Loucy (cell line): ENCODE measurements at regions not wholly inside any gene's neighbourhood (a gene's known extent, or its start where the extent isn't known, plus 50 kb on each side); places are given as distances from the start of the nearest gene placed in this dataset.

Source experiments
- H2AFZ ChIP-seq: fragments of 200-600 bp; sonication (generic); 2 replicates; pipeline ENCODE4 v1.6.0; 2016; ENCODE audit warnings: antibody characterized with exemption, mild to moderate bottlenecking, low read length, moderate library complexity
- H3F3A ChIP-seq: fragments of 200-600 bp; 2 replicates; pipeline ENCODE4 v1.6.0; 2016; ENCODE audit warnings: antibody characterized with exemption, low read depth, mild to moderate bottlenecking
- H3K27me3 ChIP-seq: fragments of 200-600 bp; sonication (generic); 2 replicates; pipeline ENCODE4 v1.6.1; 2014; ENCODE audit warnings: low read length, mild to moderate bottlenecking; ENCODE audit not compliant: insufficient read depth, poor library complexity, severe bottlenecking
- H3K36me3 ChIP-seq: fragments of 200-600 bp; sonication (generic); 2 replicates; pipeline ENCODE4 v1.6.1; 2016; ENCODE audit warnings: low read length; ENCODE audit not compliant: insufficient read depth
- H3K4me1 ChIP-seq: fragments of 200-600 bp; sonication (generic); 2 replicates; pipeline ENCODE4 v1.5.1; 2014; ENCODE audit warnings: low read length, mild to moderate bottlenecking; ENCODE audit not compliant: insufficient read depth, poor library complexity, severe bottlenecking
- H3K4me2 ChIP-seq: fragments of 200-600 bp; sonication (generic); 2 replicates; pipeline ENCODE4 v1.6.0; 2014; ENCODE audit warnings: antibody characterized with exemption, low read length, low read depth, mild to moderate bottlenecking; ENCODE audit not compliant: poor library complexity, severe bottlenecking
- H3K4me3 ChIP-seq: fragments of 200-600 bp; sonication (generic); 2 replicates; pipeline ENCODE4 v1.5.1; 2014; ENCODE audit warnings: low read length, mild to moderate bottlenecking, mixed read lengths; ENCODE audit not compliant: poor library complexity, severe bottlenecking
- H3K79me2 ChIP-seq: fragments of 200-600 bp; sonication (generic); 2 replicates; pipeline ENCODE4 v1.6.1; 2014; ENCODE audit warnings: low read length; ENCODE audit not compliant: insufficient read depth
- H3K9ac ChIP-seq: fragments of 200-600 bp; sonication (generic); 2 replicates; pipeline ENCODE4 v1.6.0; 2014; ENCODE audit warnings: mild to moderate bottlenecking, low read depth, low read length, moderate library complexity; ENCODE audit not compliant: poor library complexity, severe bottlenecking
- H3K9me2 ChIP-seq: fragments of 200-600 bp; sonication (generic); replicated peaks from 2 replicates; pipeline ENCODE4 v1.6.1; 2016; ENCODE audit warnings: low read depth, low read length, mixed read lengths
- H3K9me3 ChIP-seq: fragments of 200-600 bp; sonication (generic); 2 replicates; pipeline ENCODE4 v1.6.1; 2014; ENCODE audit warnings: mild to moderate bottlenecking, antibody characterized with exemption, low read length, low read depth; ENCODE audit not compliant: insufficient read depth
- H4K20me1 ChIP-seq: fragments of 200-600 bp; sonication (generic); 2 replicates; pipeline ENCODE4 v1.6.0; 2014; ENCODE audit warnings: antibody characterized with exemption, low read length, mild to moderate bottlenecking; ENCODE audit not compliant: insufficient read depth, poor library complexity, severe bottlenecking
- EZH2phosphoT487 ChIP-seq: fragments of 200-600 bp; IDR thresholded peaks from 2 replicates; pipeline ENCODE4 v1.6.1; 2018; ENCODE audit warnings: antibody characterized with exemption, mild to moderate bottlenecking, moderate library complexity, borderline replicate concordance
- TF ChIP-seq, protein P1 (sequence below): fragments of 200-600 bp; sonication (generic); conservative IDR thresholded peaks from 2 replicates; pipeline ENCODE4 v1.5.1; 2014; ENCODE audit warnings: mild to moderate bottlenecking, antibody characterized with exemption, low read length

DNA sequence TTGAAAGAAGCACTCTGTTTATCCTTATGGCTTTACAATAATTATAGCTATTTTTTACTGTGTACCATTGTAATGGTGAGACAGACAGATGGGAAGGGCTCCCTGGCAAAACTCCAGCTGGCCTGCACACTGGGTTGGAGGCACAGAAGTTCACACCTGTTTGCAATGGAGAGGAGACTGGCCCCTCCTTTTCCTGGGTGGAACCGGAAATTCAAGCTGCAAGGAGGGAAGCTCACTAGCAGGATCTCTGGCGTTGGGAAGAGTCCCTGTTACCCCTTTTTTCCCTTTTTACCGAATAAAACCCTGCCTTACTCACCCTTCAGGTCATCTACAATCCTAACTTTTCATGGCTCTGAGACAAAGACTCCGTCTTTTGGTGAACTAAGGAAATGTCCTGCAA is 100.3 kb upstream of the TFPI start:
- no peaks in the 10 kb centered on the region; the same call in 1 of the 2 replicates for H3K9me2 ChIP-seq
- no peaks in the 10 kb centered on the region for H4K20me1 ChIP-seq
- H3K4me3 ChIP-seq: no peak overlapping the region
- no peaks in the 10 kb centered on the region for H3K79me2 ChIP-seq
- no peak overlapping the region for H3K9ac ChIP-seq
- no peak overlapping the region for H3K4me2 ChIP-seq
- H2AFZ ChIP-seq: no peak overlapping the region
- H3K4me1 ChIP-seq: peaks cover 6% of the 10 kb centered on the region
- no peak for TF ChIP-seq EZH2phosphoT487
- TF ChIP-seq, protein P1, sequence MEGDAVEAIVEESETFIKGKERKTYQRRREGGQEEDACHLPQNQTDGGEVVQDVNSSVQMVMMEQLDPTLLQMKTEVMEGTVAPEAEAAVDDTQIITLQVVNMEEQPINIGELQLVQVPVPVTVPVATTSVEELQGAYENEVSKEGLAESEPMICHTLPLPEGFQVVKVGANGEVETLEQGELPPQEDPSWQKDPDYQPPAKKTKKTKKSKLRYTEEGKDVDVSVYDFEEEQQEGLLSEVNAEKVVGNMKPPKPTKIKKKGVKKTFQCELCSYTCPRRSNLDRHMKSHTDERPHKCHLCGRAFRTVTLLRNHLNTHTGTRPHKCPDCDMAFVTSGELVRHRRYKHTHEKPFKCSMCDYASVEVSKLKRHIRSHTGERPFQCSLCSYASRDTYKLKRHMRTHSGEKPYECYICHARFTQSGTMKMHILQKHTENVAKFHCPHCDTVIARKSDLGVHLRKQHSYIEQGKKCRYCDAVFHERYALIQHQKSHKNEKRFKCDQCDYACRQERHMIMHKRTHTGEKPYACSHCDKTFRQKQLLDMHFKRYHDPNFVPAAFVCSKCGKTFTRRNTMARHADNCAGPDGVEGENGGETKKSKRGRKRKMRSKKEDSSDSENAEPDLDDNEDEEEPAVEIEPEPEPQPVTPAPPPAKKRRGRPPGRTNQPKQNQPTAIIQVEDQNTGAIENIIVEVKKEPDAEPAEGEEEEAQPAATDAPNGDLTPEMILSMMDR: no peak
- no peaks in the 10 kb centered on the region for H3K27me3 ChIP-seq
- no peaks in the 10 kb centered on the region for H3K9me3 ChIP-seq
- no peaks in the 10 kb centered on the region for H3F3A ChIP-seq
- H3K36me3 ChIP-seq: no peaks in the 10 kb centered on the region

DNA sequence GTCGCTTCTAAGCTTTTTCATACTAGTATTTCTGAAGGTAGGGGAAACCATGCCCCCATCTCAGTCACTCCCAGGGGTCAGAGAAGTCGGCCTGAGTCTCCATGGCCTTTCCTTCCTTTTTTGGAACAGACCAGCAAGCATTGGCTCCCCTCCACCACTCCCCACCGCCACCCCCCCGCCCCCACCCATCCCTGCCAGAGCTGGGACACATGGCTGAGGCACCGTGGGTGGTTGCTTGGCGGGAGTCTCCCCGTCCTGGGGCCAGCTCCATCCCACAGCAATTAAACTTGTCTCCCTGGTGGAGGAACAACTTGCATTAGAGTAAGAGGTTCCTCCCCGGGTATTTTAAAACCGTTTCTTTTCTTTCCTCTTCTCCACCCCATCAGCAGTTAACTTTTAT is 100.8 kb upstream of the TFPI start:
- no peaks in the 10 kb centered on the region for H3K9me3 ChIP-seq
- H3K4me3 ChIP-seq: no peak overlapping the region
- no peaks in the 10 kb centered on the region for H4K20me1 ChIP-seq
- H3F3A ChIP-seq: no peaks in the 10 kb centered on the region
- no peak overlapping the region for H3K9ac ChIP-seq
- TF ChIP-seq, protein P1: no peak
- TF ChIP-seq EZH2phosphoT487: no peak
- H3K27me3 ChIP-seq: no peaks in the 10 kb centered on the region
- no peaks in the 10 kb centered on the region for H3K79me2 ChIP-seq
- no peaks in the 10 kb centered on the region for H3K36me3 ChIP-seq
- no peaks in the 10 kb centered on the region; the same call in 1 of the 2 replicates for H3K9me2 ChIP-seq
- H3K4me1 ChIP-seq: peaks cover 6% of the 10 kb centered on the region
- no peak overlapping the region for H3K4me2 ChIP-seq
- no peak overlapping the region; the same call in 1 of the 2 replicates for H2AFZ ChIP-seq

DNA sequence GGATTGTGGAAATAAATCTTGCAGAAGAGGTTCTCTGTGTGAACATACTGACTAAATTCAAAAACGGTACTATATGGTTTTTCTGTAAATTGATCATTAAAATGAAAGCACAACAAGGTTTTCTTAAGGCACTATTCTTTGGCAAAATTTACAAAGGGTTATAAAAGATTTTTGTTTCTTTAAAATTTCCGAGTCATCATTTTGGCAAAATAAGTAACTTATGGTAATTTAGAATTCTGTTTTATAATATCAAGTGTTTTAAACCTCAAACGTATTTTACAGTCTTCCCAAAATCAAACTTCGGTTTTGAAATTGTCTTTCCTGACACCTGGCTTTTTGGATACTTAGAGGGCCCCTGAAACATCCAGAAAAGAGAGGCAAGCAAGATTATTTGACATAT is 101.9 kb upstream of the TFPI start:
- Histone ChIP-seq H3K4me3 (no peak overlapping the region), H3K9ac (no peak overlapping the region), H3K9me3 (no peaks in the 10 kb centered on the region), H3K79me2 (no peaks in the 10 kb centered on the region), H3K27me3 (no peaks in the 10 kb centered on the region), H3K4me1 (peaks cover 6% of the 10 kb centered on the region), H4K20me1 (no peaks in the 10 kb centered on the region), H3K4me2 (no peak overlapping the region), H3F3A (no peaks in the 10 kb centered on the region), H3K36me3 (no peaks in the 10 kb centered on the region), H3K9me2 (no peaks in the 10 kb centered on the region; the same call in 1 of the 2 replicates), H2AFZ (no peak overlapping the region)
- TF ChIP-seq, protein P1: no peak
- TF ChIP-seq EZH2phosphoT487: no peak
